ENCODE measurements at regions not wholly inside any gene's neighbourhood (a gene's known extent, or its start where the extent isn't known, plus 50 kb on each side); places are given as distances from the start of the nearest gene placed in this dataset.

DNA sequence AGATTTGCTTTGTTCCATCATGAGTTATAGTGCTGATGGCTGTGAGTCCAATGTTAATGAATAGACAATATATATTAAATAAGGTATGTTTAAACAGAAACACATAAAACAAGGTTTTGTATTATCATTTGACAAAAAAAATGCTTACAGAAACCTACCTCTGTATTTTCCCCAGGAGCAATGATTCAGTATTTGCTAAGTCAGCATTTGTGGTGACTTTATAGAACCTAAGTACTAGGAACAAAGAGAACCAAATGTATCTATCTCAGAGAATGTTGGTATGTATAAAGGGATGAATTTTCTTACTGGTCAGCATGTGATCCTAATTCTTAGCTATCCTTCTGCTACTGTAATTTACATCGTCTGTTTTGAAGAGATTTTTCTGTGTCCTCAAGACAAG, 421.5 kb upstream of the SEL1L start:
- Mint-ChIP-seq H3K36me3 (ENCODE audit: unreplicated experiment) (no peaks in the 10 kb centered on the region), H3K4me1 (ENCODE audit: unreplicated experiment) (no peaks in the 10 kb centered on the region), H3K27me3 (ENCODE audit: unreplicated experiment) (no peaks in the 10 kb centered on the region), H3K9me3 (ENCODE audit: unreplicated experiment) (peaks cover 50% of the 10 kb centered on the region), H3K27ac (ENCODE audit: unreplicated experiment) (no peak overlapping the region), H3K4me3 (ENCODE audit: unreplicated experiment) (no peak overlapping the region)
- no peak for DNase-seq (ENCODE audit: extremely low spot score, unreplicated experiment)
- TF ChIP-seq, protein P1, sequence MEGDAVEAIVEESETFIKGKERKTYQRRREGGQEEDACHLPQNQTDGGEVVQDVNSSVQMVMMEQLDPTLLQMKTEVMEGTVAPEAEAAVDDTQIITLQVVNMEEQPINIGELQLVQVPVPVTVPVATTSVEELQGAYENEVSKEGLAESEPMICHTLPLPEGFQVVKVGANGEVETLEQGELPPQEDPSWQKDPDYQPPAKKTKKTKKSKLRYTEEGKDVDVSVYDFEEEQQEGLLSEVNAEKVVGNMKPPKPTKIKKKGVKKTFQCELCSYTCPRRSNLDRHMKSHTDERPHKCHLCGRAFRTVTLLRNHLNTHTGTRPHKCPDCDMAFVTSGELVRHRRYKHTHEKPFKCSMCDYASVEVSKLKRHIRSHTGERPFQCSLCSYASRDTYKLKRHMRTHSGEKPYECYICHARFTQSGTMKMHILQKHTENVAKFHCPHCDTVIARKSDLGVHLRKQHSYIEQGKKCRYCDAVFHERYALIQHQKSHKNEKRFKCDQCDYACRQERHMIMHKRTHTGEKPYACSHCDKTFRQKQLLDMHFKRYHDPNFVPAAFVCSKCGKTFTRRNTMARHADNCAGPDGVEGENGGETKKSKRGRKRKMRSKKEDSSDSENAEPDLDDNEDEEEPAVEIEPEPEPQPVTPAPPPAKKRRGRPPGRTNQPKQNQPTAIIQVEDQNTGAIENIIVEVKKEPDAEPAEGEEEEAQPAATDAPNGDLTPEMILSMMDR (IDR thresholded peaks at IDR 0.05): no peak

GRCh38 chr14:81960781-81961180, 427.1 kb upstream of the SEL1L start:
- H3K27me3 Mint-ChIP-seq (ENCODE audit: unreplicated experiment): no peaks in the 10 kb centered on the region
- H3K4me3 Mint-ChIP-seq (ENCODE audit: unreplicated experiment): no peak overlapping the region
- H3K9me3 Mint-ChIP-seq (ENCODE audit: unreplicated experiment): peaks cover 33% of the 10 kb centered on the region
- TF ChIP-seq, protein P1 (IDR thresholded peaks at IDR 0.05): no peak
- H3K36me3 Mint-ChIP-seq (ENCODE audit: unreplicated experiment): no peaks in the 10 kb centered on the region
- no peaks in the 10 kb centered on the region for H3K4me1 Mint-ChIP-seq (ENCODE audit: unreplicated experiment)
- no peak overlapping the region for H3K27ac Mint-ChIP-seq (ENCODE audit: unreplicated experiment)
- no peak for DNase-seq (ENCODE audit: extremely low spot score, unreplicated experiment)

GRCh38 chr14:81963846-81964245, 430.2 kb upstream of the SEL1L start:
- Mint-ChIP-seq H3K4me3 (ENCODE audit: unreplicated experiment) (no peak overlapping the region), H3K27ac (ENCODE audit: unreplicated experiment) (no peak overlapping the region), H3K4me1 (ENCODE audit: unreplicated experiment) (no peaks in the 10 kb centered on the region), H3K27me3 (ENCODE audit: unreplicated experiment) (no peaks in the 10 kb centered on the region), H3K36me3 (ENCODE audit: unreplicated experiment) (no peaks in the 10 kb centered on the region), H3K9me3 (ENCODE audit: unreplicated experiment) (peaks cover 49% of the 10 kb centered on the region)
- no peak for DNase-seq (ENCODE audit: extremely low spot score, unreplicated experiment)
- TF ChIP-seq, protein P1 (IDR thresholded peaks at IDR 0.05): no peak

GRCh38 chr14:81970307-81970706, 436.7 kb upstream of the SEL1L start:
- DNase-seq (ENCODE audit: extremely low spot score, unreplicated experiment): no peak
- Mint-ChIP-seq H3K36me3 (ENCODE audit: unreplicated experiment) (no peaks in the 10 kb centered on the region), H3K9me3 (ENCODE audit: unreplicated experiment) (peaks cover 62% of the 10 kb centered on the region), H3K27ac (ENCODE audit: unreplicated experiment) (no peak overlapping the region), H3K27me3 (ENCODE audit: unreplicated experiment) (no peaks in the 10 kb centered on the region), H3K4me3 (ENCODE audit: unreplicated experiment) (no peak overlapping the region), H3K4me1 (ENCODE audit: unreplicated experiment) (no peaks in the 10 kb centered on the region)
- TF ChIP-seq, protein P1 (IDR thresholded peaks at IDR 0.05): no peak

- H3K27ac Mint-ChIP-seq (ENCODE audit: unreplicated experiment): no peak overlapping the region
- peaks cover 53% of the 10 kb centered on the region for H3K9me3 Mint-ChIP-seq (ENCODE audit: unreplicated experiment)
- no peaks in the 10 kb centered on the region for H3K27me3 Mint-ChIP-seq (ENCODE audit: unreplicated experiment)
- TF ChIP-seq, protein P1 (IDR thresholded peaks at IDR 0.05): no peak
- DNase-seq (ENCODE audit: extremely low spot score, unreplicated experiment): no peak
- no peak overlapping the region for H3K4me3 Mint-ChIP-seq (ENCODE audit: unreplicated experiment)
- H3K4me1 Mint-ChIP-seq (ENCODE audit: unreplicated experiment): no peaks in the 10 kb centered on the region
- no peaks in the 10 kb centered on the region for H3K36me3 Mint-ChIP-seq (ENCODE audit: unreplicated experiment)
Measured at GRCh38 chr14:81971911-81972310, 438.3 kb upstream of the SEL1L start.

All from osteocyte (in vitro differentiated cells).